ENCODE measurements at regions not wholly inside any gene's neighbourhood (a gene's known extent, or its start where the extent isn't known, plus 50 kb on each side); places are given as distances from the start of the nearest gene placed in this dataset.
"Not testable (repeated sequence)": the region's sequence is repeated elsewhere in the genome, so short reads cannot be mapped to it uniquely, and the experiment has no call there.

DNA sequence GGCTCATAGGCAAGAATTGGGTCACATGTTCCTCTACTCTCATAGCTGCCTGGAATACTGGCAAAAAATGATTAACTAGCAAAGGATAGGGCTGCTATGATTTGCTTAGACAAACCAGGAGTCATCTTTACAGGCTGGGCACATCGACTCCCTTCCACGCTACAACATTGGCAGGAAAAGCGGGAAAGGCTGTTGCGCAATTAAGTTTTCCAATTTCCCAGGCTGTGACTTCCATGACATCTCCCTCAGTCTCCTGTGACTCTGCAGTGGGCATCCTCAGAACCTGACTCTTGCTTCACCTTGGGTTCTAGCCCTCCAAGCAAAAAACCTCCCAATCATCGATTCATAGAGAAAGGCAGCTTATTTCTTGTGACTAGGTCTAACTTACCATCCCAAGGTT lies 184.5 kb upstream of the E2F7 start:
- DNase-seq, result no peak

DNA sequence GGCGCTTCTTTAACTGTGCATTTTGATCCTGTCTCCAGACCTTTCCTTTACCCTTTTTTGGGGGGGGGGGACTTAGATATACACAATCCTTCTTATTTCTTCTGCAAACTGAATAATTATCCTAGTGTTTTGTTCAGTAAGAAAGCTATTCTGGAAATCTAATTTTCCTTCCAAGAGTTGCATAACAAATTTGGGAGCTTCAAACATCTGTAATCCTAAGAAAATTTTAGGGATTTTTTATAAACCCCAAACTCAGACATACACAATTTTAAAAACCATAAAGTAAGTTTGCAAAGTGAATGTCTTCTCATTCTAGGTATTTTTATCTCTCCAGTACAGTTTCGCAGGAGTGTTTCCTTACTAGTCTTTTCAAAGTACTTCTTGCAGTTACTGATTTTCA lies 182.7 kb upstream of the E2F7 start:
- no peak for DNase-seq

DNA sequence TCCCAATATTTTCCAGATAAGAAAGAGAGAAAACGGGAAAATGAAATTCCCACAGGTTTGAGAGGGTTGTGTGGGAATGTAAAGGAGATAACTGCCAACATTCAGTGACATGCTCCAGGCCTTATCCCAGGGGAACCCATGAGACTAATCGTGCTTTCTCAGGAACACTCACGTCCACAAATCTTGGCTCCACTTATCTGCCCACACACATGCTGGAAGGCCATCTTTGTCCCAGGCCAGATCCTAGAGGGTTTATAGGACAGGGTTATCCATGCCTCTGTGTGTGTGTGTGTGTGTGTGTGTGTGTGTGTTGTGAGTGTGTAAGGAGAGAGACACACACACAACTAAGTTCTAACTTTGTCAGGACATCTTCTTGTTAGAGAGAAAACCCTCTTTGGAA lies 182.2 kb upstream of the E2F7 start:
- no peak for DNase-seq

DNA sequence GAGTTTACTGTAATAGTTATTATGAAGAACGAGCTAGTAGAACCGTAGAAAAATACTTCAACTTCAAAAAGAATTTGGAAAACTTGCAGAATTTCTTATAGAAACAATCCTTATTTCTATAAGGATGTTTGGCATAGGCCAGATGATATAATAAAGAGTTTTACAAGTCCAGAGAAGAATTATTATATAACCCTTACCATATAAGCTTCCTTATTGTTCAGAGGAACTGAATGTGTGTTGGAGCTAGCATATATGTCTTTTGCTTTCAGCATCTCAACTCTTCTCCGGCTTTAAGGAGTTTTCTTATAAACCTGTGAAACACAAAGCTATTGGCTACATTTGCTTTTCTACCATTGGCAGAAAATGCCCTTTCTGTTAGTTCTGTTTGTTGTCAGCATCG lies 178.0 kb upstream of the E2F7 start:
- no peak for DNase-seq

DNA sequence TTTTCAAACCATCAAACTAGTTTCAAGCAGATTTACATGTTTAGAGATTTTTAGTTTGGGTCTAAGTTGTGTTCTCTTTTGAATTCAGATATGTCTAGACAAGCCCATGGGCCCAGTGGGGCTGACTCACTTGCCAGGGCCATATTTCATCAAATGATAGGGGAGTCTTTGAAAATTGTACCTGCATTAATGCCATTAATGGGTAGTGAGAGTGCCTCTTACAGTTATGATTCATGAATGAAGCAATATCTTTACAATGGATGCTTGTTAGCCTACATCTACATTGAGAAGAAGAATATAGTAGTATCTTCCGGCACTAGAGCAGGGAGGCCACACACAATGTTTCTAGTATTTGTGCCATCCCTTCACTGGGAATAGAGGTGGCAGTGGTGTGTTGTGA lies 174.2 kb upstream of the E2F7 start:
- DNase-seq, result no peak

DNA sequence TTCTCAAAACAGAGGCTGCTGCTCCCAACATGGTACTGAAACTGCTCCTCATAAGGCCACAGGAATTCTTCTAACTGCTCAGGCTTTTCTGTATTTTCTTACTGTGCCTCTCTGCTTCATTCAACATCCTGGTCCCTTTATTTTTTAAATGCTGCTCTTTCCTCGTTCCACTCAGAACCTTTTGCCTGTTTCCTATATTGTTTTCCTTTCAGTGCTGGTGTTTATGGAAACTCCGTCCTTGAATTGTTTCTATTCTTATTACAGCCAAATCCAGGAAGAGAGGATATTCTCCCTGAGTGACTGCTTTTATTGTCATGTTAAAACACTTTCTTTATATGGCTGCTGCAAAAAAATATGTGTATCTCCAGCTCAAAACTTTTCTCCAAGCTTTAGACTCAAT lies 173.0 kb upstream of the E2F7 start:
- no peak for DNase-seq

DNA sequence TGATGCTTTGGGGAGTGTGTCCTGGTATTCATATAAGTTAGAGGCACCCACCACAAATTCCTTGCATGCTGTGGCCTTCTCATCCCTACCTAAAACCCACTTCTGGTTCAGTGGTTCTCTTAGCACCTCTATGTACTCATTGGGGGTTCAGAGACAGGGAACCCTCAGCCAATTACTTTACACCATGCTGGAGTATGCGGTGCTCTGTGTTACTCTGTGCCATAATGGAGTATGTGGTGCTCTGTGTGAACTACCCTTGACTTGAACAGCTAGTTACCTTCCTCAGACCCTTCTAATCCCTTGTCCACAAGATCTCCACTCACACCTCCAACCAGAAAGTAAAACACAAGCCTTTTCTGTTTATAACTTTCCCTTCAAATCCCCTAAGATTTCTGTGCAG lies 172.5 kb upstream of the E2F7 start:
- no peak for DNase-seq

DNA sequence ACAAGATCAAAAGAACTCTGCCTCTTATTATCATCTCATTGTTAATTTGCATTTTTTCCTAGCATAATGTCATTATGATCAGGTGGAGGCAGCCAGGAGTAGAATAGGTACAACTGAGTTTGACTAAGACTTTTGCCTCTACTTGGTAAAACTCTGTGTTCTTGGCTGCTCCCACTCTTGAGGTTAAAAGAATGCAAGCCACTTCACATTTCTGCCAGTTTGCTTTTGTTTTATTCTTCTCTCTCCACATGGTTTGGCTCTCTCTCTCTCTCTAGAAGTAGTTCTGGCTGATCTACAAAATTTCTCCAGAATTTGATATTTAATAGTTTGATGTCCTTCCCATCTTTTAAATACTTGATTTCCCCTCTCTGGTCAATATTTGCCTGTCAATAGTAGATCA lies 170.7 kb upstream of the E2F7 start:
- no peak for DNase-seq

DNA sequence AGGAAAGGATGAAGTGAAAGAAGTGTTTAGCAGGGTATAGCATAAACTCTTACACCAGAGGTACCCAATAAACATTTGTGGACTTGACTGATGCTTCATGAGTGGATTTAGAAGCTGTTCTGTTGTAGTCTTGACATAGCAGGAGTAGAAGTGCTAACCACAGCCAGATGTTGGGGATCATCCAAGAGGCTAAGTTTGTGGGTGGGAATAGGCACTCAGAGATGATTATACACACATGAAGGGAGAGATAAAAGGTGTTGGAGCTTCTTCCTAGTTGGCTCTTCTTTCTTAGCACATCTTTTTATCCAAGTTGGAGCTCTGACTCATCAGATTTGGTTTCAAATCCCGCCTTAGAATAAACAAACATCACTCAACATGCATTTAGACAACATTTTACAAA lies 166.7 kb upstream of the E2F7 start:
- DNase-seq, result no peak

DNA sequence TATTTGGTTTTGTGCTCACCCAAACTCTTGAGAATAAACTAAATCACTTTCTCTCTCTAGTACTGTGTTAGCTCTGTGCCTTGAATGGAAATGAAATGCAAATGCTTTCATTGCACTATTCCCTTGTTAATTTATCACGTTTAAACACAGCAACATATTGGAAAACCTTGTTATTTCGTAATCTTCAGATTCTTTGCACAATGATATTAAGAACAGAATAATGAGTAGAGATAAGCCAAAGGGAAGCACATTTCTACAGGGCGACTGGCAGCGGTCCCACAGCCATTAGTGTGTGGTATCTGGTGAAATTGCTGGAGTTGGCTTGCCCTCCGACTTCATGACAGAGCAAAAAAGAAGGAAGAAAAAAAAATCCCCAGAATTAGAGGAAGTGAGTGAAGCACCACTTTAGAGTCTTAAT lies 166.1 kb upstream of the E2F7 start:
- no peak for DNase-seq

DNA sequence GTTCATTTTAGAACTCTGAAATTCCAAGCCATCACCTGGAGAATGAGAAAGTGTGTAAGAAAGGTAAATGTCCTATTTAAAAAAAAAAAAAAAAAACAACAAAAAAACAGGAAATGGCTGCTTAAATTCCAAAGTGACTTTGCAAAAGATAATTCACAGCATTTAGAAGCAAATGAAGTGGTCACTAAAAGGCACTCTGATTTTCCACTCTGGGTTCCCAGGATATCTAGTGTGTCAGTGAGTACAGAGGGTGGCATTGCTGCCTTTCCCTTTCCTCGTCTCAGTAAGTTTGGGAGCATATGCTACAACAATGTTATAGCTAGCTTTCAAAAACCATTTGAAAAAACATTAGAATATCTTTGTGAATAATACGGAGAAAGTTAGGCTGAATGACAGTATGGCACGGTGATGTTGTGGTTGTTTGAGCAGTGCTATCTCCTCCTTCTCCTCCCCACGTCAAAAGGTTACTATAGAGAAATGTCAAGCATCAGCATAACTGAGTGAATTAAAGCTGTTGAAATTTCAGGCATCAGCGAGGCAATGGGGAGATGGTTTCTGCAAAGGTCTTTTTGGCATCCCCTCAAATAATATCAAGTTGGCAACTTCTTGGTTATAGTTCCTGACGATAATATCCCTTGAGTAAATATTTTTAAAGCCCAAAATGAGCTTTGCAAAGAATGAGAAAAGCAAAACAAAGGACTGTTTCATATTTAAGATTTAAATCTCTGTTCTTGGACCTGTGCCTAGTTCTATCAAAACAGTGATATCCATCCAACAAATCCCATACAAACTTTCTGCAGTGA lies 164.5 kb upstream of the E2F7 start:
- DNase-seq, result no peak

DNA sequence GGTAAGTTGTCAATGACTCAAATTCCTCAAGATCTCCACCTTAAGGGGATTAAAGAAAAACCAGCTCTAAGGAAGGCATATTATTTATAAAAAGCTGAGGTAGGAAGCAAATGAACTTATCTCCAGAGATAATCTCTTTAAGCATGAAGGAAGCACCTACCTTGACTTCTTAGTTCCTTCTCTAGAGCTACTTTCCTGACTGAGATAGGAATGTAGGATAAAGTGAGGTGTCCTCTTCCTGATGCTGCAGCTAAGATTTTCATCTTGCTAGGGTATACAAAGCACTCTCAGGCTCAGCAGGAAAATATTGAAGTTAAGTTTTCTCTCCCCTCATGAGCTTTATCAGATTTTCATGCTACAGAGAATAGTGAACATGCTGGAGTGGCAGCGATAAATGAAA lies 163.0 kb upstream of the E2F7 start:
- no peak for DNase-seq

DNA sequence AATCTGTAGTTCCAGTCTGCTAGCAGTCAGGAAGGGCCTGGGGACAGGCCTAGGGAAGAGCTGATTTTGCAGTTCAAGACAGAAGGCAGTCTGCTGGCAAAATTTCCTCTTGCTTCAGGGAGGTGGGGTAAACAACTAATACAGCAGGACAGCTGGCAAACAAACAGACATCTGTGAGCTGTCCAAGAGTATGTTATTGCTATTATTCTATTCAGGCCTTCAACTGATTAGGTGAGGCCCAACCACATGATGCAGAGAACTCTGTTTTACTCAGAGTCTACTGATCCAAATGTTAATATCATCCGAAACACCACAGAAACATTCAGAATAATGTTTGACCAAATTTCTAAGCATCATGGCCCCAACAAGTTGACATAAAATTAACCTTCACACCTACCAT lies 161.0 kb upstream of the E2F7 start:
- no peak for DNase-seq

DNA sequence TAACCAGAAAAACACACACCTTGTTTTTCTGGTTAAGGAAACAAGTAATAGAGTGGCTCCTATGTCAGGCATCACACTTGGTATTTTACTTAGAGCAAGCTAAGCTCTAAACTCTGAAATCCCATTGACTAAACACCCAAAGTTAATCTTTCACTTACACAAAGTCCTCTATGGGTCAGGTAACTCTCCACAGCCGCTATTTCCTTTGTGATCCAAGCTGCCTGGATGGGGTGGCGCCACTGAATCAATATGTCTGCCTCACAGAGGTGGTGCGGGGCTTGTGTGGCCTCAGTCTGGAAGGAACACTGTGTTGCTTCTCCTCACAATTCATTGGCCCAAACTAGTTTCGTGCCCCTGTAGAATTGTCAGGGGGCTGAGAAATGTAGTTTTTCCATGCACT lies 160.0 kb upstream of the E2F7 start:
- no peak for DNase-seq

DNA sequence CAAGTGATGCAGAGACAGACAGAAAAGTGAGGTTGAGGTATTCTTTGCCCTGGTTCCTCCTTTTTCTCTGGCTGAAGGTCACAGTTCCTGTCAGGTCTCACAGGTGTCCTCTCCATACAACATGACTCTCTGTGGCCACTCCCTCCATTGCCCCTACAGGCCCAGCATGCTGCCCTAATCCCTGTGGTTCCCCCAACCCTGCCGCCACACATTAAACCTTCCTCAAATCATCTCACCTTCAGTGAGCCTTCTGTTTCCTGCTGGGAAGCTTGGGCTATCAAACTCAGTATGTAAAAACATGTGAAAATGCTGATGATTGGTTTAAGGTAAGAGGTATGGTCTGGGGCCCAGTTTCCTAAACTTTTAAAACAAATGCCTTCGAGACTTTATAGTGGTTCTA lies 159.0 kb upstream of the E2F7 start:
- no peak for DNase-seq

DNA sequence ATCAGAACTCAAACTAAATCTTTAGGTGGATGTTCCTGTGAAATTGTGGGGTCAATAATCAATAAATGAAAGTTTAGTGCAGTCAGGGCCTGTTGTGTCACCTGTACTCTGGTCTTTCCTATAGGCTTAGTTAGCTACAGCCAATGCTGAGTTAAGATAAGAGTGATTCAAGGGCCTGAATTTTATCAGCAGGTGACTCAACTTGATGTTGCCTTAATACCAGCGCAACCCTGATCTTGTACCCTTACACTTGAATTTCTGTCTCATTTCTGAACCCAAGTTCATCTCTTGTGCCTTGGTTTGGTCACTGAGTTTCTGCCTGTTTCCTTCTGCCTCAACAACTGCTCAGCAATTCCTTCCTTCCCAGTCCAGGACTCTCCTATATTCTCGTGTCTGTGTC lies 157.0 kb upstream of the E2F7 start:
- no peak for DNase-seq

DNA sequence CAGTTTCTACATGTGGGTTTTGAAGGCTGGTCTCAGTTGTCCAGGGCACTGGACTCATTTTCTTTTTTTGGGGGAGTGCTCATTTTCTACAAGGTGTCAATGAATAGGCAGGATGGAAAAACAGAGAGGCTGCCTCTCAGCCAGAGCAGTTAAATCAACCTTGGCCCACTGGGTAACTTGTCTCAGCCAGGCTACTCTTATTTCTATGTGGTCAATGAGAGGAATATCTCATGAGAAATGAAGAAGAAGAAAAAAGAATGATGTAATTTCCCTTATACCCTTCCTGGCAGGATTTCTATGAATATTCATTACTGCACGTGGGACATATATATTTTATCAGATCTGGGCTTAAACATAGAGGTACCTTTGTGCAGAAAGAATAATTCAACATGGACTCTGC lies 155.2 kb upstream of the E2F7 start:
- DNase-seq, result no peak

DNA sequence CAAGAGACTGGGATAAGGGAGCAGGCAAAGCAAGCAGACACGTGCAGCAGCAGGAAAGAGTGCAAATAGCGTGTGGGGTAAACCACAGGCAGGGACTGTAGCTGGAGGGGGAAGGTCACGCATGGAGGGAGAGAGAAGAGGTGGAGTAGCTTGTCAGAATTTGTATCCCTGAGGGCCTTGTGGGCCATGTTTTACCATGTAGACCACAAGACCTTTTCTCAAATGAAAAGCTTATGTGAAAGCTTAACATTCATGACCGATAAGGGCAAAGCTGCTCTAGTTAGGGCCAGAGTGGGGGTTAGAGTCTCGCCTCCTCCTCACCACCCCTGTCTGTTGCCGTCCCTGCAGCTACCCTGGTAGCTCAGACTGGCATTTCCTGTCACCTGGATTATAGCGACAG lies 152.9 kb upstream of the E2F7 start:
- DNase-seq, result no peak

DNA sequence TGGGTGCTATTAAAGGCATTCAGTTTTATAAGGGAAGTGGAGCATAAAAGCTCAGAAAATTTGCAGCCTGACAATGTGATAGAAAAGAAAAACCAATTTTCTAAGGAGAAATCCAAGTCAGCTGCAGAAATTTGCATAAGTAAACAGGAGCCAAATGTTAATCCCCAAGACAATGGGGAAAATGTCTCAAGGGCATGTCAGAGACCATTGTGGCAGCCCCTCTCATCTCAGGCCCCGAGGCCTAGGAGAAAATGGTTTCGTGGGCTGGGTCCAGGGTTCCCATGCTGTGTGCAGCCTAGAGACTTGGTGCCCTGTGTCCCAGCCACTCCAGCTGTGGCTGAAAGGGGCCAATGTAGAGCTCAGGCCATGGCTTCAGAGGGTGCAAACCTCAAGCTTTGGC lies 150.8 kb upstream of the E2F7 start:
- DNase-seq, result not testable (repeated sequence)

DNA sequence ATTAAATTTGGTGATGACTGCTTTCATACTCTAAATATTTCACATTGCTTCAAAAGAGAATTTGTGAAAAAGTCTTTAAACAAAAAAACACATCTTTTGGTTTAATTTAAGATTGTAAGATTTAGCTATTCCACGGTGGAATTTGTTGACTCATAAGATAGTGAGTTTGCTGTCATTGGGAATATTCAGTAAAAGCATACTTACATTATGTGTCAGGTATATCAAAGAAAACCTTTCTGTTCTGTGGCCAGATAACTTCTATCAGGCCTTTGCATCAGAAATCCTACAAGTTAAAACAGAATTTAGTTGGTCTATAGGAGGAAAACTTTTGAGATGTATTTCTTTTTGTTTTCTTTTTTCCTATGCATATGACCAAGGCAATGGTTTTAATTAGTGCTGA lies 148.8 kb upstream of the E2F7 start:
- no peak for DNase-seq

DNA sequence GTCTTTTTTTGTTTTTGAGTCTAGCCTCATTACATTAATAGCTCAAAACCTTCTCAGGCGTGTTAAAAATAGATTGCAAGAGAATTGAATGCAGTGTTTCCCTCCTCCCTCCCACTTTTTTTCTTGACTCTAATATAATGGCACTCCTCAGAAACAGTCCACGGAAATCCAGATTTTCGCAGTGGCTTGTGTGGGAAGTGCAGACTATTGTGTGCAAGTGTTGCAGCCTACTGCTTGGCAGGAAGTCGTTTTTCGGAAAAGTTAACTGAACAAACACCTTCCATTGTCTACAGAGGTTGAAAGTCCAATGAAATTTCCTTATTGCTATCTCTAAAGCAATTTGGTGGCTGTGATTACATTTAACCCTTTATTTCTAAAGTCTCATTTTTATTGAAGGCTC lies 147.9 kb upstream of the E2F7 start:
- DNase-seq, result no peak

DNA sequence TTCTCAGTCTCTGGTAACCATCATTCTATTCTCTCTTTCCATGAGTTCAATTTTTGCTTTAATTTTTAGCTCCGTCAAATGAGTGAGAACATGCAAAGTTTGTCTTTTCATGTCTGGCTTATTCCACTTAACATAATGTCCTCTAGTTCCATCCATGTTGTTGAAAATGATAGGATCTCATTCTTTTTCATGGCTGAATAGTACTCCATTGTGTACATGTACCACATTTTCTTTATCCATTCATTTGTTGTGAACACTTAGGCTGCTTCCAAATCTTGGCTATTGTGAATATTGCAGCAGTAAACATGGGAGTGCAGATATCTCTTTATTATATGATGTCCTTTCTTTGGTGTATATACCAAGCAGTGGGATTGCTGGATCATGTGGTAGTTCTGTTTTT lies 145.4 kb upstream of the E2F7 start:
- DNase-seq, result no peak

DNA sequence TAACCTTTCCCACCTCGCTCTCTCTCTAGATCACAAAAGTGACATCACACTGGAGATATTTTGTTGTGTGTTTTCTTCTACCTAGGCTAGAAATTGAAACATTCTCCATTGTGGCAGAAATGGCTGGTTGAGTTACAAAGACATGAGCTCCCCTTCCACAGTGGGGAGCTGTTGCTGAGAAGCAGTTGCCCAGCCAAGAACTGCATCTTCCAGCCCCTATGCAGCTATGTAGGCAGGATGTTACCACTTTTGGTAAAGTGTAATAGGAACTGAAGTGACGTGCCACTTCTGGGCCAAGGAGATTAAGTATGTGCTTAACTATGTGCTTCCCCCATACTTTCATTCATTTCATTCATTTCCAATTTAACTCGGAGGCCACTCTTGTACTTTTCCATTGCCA lies 138.7 kb upstream of the E2F7 start:
- no peak for DNase-seq

DNA sequence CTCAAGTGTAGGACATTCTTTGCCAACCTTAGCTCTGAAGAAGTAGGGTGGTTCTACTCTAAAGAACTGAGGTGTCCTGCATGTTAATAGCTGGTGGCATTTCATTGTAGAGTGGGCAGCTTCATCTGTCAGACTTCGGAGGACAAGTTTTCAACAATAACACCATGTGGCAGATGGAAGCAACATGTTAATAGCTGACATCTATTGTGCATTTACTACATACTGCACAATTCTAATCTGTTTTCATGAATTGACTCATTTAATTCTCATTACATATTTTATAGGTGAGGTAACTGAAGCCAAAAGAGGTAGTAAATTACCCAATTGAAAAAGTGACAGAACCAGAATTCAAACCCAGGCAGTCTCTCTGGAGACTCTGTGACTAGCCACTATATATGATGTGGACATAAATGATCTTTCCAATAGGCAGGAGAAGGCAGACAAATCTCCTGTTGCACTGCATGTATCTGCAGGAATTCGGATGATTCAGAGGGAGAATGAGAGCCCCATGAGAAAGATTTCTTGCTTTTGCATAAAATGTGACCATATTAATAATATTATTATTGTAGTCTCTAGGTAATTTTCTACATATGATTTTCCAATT lies 137.2 kb upstream of the E2F7 start:
- DNase-seq, result no peak

DNA sequence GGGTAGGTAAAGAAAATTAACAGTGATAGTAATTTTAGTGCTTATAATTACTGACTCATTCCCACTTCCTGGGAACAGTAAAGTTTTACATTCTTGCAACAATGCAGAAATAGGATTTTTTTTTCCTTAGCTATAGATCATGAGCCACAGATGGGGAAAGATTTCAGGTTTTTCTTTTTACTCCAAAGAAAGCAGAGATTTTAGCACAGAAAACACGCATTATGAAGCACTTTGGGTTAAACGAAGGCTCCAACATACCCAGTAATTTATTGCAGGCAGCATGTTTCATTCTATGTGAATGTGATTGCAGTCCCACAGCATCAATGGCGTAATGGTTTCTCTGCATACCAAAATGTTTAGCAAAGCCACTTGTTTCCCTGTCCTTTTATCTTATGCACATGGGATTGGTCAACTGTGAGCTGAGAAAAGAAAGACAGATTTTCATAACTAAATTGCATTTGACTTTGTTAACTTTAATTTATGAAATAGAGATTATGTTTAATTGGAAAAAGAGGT lies 124.6 kb upstream of the E2F7 start:
- DNase-seq, result no peak
